Liver (tissue), 7 donors: ENCODE measurements at regions not wholly inside any gene's neighbourhood (a gene's known extent, or its start where the extent isn't known, plus 50 kb on each side); places are given as distances from the start of the nearest gene placed in this dataset.

Experiments used
- DNase-seq: peaks from one replicate; pipeline ENCODE4 v3.0.0-alpha.2; 2017; ENCODE audit warnings: low spot score
- H3K27ac ChIP-seq, 2 donors: one replicate each; pipeline ENCODE4 v1.7.0; 2013; ENCODE audit warnings: inconsistent platforms in 2 of 2, low read length in 2 of 2, control low read depth in 1 of 2, low read depth in 1 of 2, mild to moderate bottlenecking in 1 of 2
- H3K27me3 ChIP-seq, 4 donors: one replicate each; pipeline versions ENCODE4 v1.6.1 to v1.7.0; 2013; ENCODE audit warnings: low read length in 3 of 4, inconsistent platforms in 1 of 4, mild to moderate bottlenecking in 1 of 4, moderate library complexity in 1 of 4; ENCODE audit not compliant: control insufficient read depth in 4 of 4, insufficient read depth in 4 of 4
- H3K36me3 ChIP-seq, 4 donors: one replicate each; pipeline versions ENCODE4 v1.6.1 to v1.7.0; 2013; ENCODE audit warnings: low read length in 3 of 4, mild to moderate bottlenecking in 3 of 4, low read depth in 1 of 4, moderate library complexity in 1 of 4; ENCODE audit not compliant: control insufficient read depth in 4 of 4, insufficient read depth in 3 of 4
- H3K4me1 ChIP-seq, 4 donors: one replicate each; pipeline versions ENCODE4 v1.6.1 to v1.7.0; 2013; ENCODE audit warnings: low read length in 3 of 4, mild to moderate bottlenecking in 3 of 4, moderate library complexity in 1 of 4; ENCODE audit not compliant: control insufficient read depth in 4 of 4, insufficient read depth in 4 of 4
- H3K4me3 ChIP-seq, 3 donors: one replicate each; pipeline versions ENCODE4 v1.6.1 to v1.7.0; 2013; ENCODE audit warnings: low read length in 3 of 3, control low read depth in 1 of 3, low read depth in 1 of 3, mild to moderate bottlenecking in 1 of 3
- H3K9ac ChIP-seq, 2 donors: one replicate each; pipeline ENCODE4 v1.7.0; 2013; ENCODE audit warnings: low read length in 2 of 2, mild to moderate bottlenecking in 2 of 2, moderate library complexity in 2 of 2, control low read depth in 1 of 2, low read depth in 1 of 2
- H3K9me3 ChIP-seq, 4 donors: one replicate each; pipeline versions ENCODE4 v1.6.1 to v1.7.0; 2013; ENCODE audit warnings: low read length in 3 of 4; ENCODE audit not compliant: control insufficient read depth in 4 of 4
- ATF3 ChIP-seq: IDR thresholded peaks from 2 replicates; pipeline ENCODE4 v1.6.1; 2016; ENCODE audit warnings: antibody characterized with exemption
- FOXA1 ChIP-seq: IDR thresholded peaks from 2 replicates; pipeline ENCODE4 v1.6.1; 2016; ENCODE audit warnings: antibody characterized with exemption
- FOXA2 ChIP-seq: IDR thresholded peaks from 2 replicates; pipeline ENCODE4 v1.6.1; 2016; ENCODE audit warnings: antibody characterized with exemption
- HNF4A ChIP-seq, 2 donors: conservative IDR thresholded peaks; 2 replicates each; pipeline ENCODE4 v1.6.1; 2016; ENCODE audit warnings: antibody characterized with exemption in 2 of 2, mild to moderate bottlenecking in 2 of 2
- MAX ChIP-seq: IDR thresholded peaks from 2 replicates; pipeline ENCODE4 v1.6.1; 2016; ENCODE audit warnings: antibody characterized with exemption
- NR2F2 ChIP-seq: IDR thresholded peaks from 2 replicates; pipeline ENCODE4 v1.6.1; 2016; ENCODE audit warnings: antibody characterized with exemption
- RAD21 ChIP-seq, 2 donors: IDR thresholded peaks; 2 replicates each; pipeline ENCODE4 v1.6.1; 2016; ENCODE audit warnings: antibody characterized with exemption in 2 of 2, mild to moderate bottlenecking in 2 of 2
- SP1 ChIP-seq: IDR thresholded peaks from 2 replicates; pipeline ENCODE4 v1.6.1; 2018; ENCODE audit warnings: antibody characterized with exemption, mild to moderate bottlenecking
- TAF1 ChIP-seq: conservative IDR thresholded peaks from 2 replicates; pipeline ENCODE4 v1.6.1; 2016; ENCODE audit warnings: antibody characterized with exemption, mild to moderate bottlenecking
- YY1 ChIP-seq: IDR thresholded peaks from 2 replicates; pipeline ENCODE4 v1.6.1; 2016; ENCODE audit warnings: antibody characterized with exemption, mild to moderate bottlenecking
- WGBS: extraction: QIAGEN DNeasy Blood & Tissue Kit; methylation state at CpG from one replicate; pipeline ENCODE4 v1.1.7; 2013; 5-methylcytosine and 5-hydroxymethylcytosine counted together
- TF ChIP-seq, protein P1 (sequence below): IDR thresholded peaks from 2 replicates; pipeline ENCODE4 v1.6.1; 2016; ENCODE audit warnings: antibody characterized with exemption, mild to moderate bottlenecking
- TF ChIP-seq, protein P2 (sequence below): IDR thresholded peaks from 2 replicates; pipeline ENCODE4 v1.6.1; 2016; ENCODE audit warnings: antibody characterized with exemption
- donor health status: healthy.
- donor health status: healthy.
- donor health status: healthy.
- donor health status: healthy.

- TF ChIP-seq, protein P1, sequence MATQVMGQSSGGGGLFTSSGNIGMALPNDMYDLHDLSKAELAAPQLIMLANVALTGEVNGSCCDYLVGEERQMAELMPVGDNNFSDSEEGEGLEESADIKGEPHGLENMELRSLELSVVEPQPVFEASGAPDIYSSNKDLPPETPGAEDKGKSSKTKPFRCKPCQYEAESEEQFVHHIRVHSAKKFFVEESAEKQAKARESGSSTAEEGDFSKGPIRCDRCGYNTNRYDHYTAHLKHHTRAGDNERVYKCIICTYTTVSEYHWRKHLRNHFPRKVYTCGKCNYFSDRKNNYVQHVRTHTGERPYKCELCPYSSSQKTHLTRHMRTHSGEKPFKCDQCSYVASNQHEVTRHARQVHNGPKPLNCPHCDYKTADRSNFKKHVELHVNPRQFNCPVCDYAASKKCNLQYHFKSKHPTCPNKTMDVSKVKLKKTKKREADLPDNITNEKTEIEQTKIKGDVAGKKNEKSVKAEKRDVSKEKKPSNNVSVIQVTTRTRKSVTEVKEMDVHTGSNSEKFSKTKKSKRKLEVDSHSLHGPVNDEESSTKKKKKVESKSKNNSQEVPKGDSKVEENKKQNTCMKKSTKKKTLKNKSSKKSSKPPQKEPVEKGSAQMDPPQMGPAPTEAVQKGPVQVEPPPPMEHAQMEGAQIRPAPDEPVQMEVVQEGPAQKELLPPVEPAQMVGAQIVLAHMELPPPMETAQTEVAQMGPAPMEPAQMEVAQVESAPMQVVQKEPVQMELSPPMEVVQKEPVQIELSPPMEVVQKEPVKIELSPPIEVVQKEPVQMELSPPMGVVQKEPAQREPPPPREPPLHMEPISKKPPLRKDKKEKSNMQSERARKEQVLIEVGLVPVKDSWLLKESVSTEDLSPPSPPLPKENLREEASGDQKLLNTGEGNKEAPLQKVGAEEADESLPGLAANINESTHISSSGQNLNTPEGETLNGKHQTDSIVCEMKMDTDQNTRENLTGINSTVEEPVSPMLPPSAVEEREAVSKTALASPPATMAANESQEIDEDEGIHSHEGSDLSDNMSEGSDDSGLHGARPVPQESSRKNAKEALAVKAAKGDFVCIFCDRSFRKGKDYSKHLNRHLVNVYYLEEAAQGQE: no peak
These were observed 705.2 kb downstream of the LRFN5 start (continued) for GRCh38 chr14:42311876-42312275.

GRCh38 chr14:42307239-42307825, 700.7 kb downstream of the LRFN5 start:
- no peaks in the 10 kb centered on the region for H3K27me3 ChIP-seq
- DNase-seq: no peak
- no peak overlapping the region for H3K9ac ChIP-seq
- H3K36me3 ChIP-seq: no peaks in the 10 kb centered on the region
- H3K4me1 ChIP-seq: no peaks in the 10 kb centered on the region
- TF ChIP-seq FOXA2 (no peak), FOXA1 (no peak), ATF3 (no peak), YY1 (no peak), MAX (no peak), NR2F2 (no peak), TAF1 (no peak), SP1 (no peak), RAD21 (IDR thresholded peaks at IDR 0.05) (no peak), HNF4A (conservative IDR thresholded peaks at IDR 0.05) (no peak)
- TF ChIP-seq, protein P2, sequence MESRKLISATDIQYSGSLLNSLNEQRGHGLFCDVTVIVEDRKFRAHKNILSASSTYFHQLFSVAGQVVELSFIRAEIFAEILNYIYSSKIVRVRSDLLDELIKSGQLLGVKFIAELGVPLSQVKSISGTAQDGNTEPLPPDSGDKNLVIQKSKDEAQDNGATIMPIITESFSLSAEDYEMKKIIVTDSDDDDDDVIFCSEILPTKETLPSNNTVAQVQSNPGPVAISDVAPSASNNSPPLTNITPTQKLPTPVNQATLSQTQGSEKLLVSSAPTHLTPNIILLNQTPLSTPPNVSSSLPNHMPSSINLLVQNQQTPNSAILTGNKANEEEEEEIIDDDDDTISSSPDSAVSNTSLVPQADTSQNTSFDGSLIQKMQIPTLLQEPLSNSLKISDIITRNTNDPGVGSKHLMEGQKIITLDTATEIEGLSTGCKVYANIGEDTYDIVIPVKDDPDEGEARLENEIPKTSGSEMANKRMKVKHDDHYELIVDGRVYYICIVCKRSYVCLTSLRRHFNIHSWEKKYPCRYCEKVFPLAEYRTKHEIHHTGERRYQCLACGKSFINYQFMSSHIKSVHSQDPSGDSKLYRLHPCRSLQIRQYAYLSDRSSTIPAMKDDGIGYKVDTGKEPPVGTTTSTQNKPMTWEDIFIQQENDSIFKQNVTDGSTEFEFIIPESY: no peak
- TF ChIP-seq, protein P1: no peak
- WGBS: 76% methylated on average over 5 of the region's 5 CpGs
- H3K27ac ChIP-seq: no peak overlapping the region
- peaks cover 0 to 9% (median 2%) of the 10 kb centered on the region in 4 donors for H3K9me3 ChIP-seq
- H3K4me3 ChIP-seq: no peak overlapping the region
